Gastrocnemius medialis (tissue), 4 donors: ENCODE measurements at regions not wholly inside any gene's neighbourhood (a gene's known extent, or its start where the extent isn't known, plus 50 kb on each side); places are given as distances from the start of the nearest gene placed in this dataset.

Experiments used
- ATAC-seq, 2 donors: fragments of 150-250 bp; one replicate each; pipeline ENCODE4 v1.9.1; 2016
- DNase-seq, 2 donors: peaks; one replicate each; pipeline ENCODE4 v3.0.0-alpha.2; 2019
- H3K27ac ChIP-seq, 4 donors: fragments of 200-600 bp; sonication (generic); 1 replicate in 1 of 4; 2 replicates in 3 of 4; pipeline ENCODE4 v1.5.1; 2016 to 2018; ENCODE audit warnings: mild to moderate bottlenecking in 2 of 4, moderate library complexity in 1 of 4
- H3K27me3 ChIP-seq, 3 donors: fragments of 200-600 bp; sonication (generic) in 2 of 3; 1 replicate in 1 of 3; 2 replicates in 2 of 3; pipeline versions ENCODE4 v1.5.1 to v1.6.0; 2016 to 2019; ENCODE audit warnings: mild to moderate bottlenecking in 1 of 3, moderate library complexity in 1 of 3
- H3K36me3 ChIP-seq, 2 donors: fragments of 200-600 bp; sonication (generic) in 1 of 2; one replicate each; pipeline ENCODE4 v1.5.1; 2017 to 2018
- H3K4me1 ChIP-seq, 2 donors: fragments of 200-600 bp; sonication (generic) in 1 of 2; one replicate each; pipeline ENCODE4 v1.5.1; 2016 to 2017; ENCODE audit warnings: mild to moderate bottlenecking in 2 of 2
- H3K4me3 ChIP-seq, 4 donors: fragments of 200-600 bp; sonication (generic) in 3 of 4; 1 replicate in 1 of 4; 2 replicates in 3 of 4; pipeline ENCODE4 v1.5.1; 2016 to 2019; ENCODE audit warnings: mild to moderate bottlenecking in 2 of 4
- H3K9me3 ChIP-seq, 3 donors: fragments of 200-600 bp; sonication (generic) in 2 of 3; 1 replicate in 1 of 3; 2 replicates in 2 of 3; pipeline ENCODE4 v1.5.1; 2016 to 2019
- CTCF ChIP-seq, 5 experiments: fragments of 450-650 bp in 3 of 5; fragments of 200-600 bp in 2 of 5; sonication (generic) in 2 of 5; IDR thresholded peaks in 4 of 5; conservative IDR thresholded peaks in 1 of 5; 1 replicate in 4 of 5; 2 replicates in 1 of 5; pipeline ENCODE4 v1.5.1; 2016 to 2019; ENCODE audit warnings: antibody characterized with exemption in 5 of 5, mild to moderate bottlenecking in 3 of 5, moderate library complexity in 3 of 5
- POLR2A ChIP-seq, 2 donors: fragments of 450-650 bp; IDR thresholded peaks; one replicate each; pipeline ENCODE4 v1.6.1; 2017; ENCODE audit warnings: antibody characterized with exemption in 2 of 2, mild to moderate bottlenecking in 2 of 2, moderate library complexity in 2 of 2
- in situ Hi-C, 4 donors: fragments of 200-750 bp; cut with MboI; loops; one replicate each; pipeline versions ENCODE4 v1.15.0 to v1.8.0; 2017; ENCODE audit warnings: low sequenced_read_pairs in 4 of 4
- intact Hi-C: fragments of 100-400 bp; cut with DNase I; formaldehyde crosslinking; loops from one replicate; pipeline ENCODE4 v1.15.1; 2023; ENCODE audit warnings: low total_unique reads

GRCh38 chr6:85166114-85166741 is 283.7 kb upstream of the NT5E start:
- H3K4me1 ChIP-seq = no peaks in the 10 kb centered on the region
- in situ Hi-C loops = no loop called here
- intact Hi-C loops = no loop called here

GRCh38 chr6:85163156-85164080 is 286.5 kb upstream of the NT5E start:
- no peaks in the 10 kb centered on the region for H3K4me1 ChIP-seq
- in situ Hi-C loops = no loop called here
- ATAC-seq (no peak), DNase-seq (no peak)
- no peaks in the 10 kb centered on the region for H3K9me3 ChIP-seq
- no peaks in the 10 kb centered on the region for H3K36me3 ChIP-seq
- TF ChIP-seq POLR2A (IDR thresholded peaks at IDR 0.05) (no peak), CTCF (IDR thresholded peaks at IDR 0.05 in 4 of 5, conservative IDR thresholded peaks at IDR 0.05 in 1 of 5) (no peak)
- no peak overlapping the region for H3K27ac ChIP-seq
- H3K4me3 ChIP-seq = no peak overlapping the region
- H3K27me3 ChIP-seq = no peaks in the 10 kb centered on the region
- intact Hi-C loops = no loop called here

More at GRCh38 chr6:85166114-85166741, 283.7 kb upstream of the NT5E start:
- H3K27me3 ChIP-seq = no peaks in the 10 kb centered on the region
- H3K4me3 ChIP-seq = no peak overlapping the region
- H3K36me3 ChIP-seq = no peaks in the 10 kb centered on the region
- H3K27ac ChIP-seq = no peak overlapping the region
- ATAC-seq (no peak), DNase-seq (no peak)
- TF ChIP-seq POLR2A (IDR thresholded peaks at IDR 0.05) (no peak), CTCF (IDR thresholded peaks at IDR 0.05 in 4 of 5, conservative IDR thresholded peaks at IDR 0.05 in 1 of 5) (no peak)
- H3K9me3 ChIP-seq = no peaks in the 10 kb centered on the region

- TF ChIP-seq POLR2A (IDR thresholded peaks at IDR 0.05) (no peak), CTCF (IDR thresholded peaks at IDR 0.05 in 4 of 5, conservative IDR thresholded peaks at IDR 0.05 in 1 of 5) (no peak)
- H3K9me3 ChIP-seq = no peaks in the 10 kb centered on the region
- no peak for DNase-seq
- H3K27ac ChIP-seq = no peak overlapping the region
- intact Hi-C loops = no loop called here
- no peaks in the 10 kb centered on the region for H3K36me3 ChIP-seq
- in situ Hi-C loops = no loop called here
- ATAC-seq = no peak
- H3K4me3 ChIP-seq = no peak overlapping the region
- H3K27me3 ChIP-seq = no peaks in the 10 kb centered on the region
- no peaks in the 10 kb centered on the region for H3K4me1 ChIP-seq
Observed at GRCh38 chr6:85157311-85157710, 292.6 kb upstream of the NT5E start.

- DNase-seq (no peak), ATAC-seq (no peak)
- no peaks in the 10 kb centered on the region for H3K9me3 ChIP-seq
- in situ Hi-C loops (no loop called here), intact Hi-C loops (no loop called here)
- no peak overlapping the region for H3K27ac ChIP-seq
- H3K36me3 ChIP-seq = no peaks in the 10 kb centered on the region
- H3K4me1 ChIP-seq = no peaks in the 10 kb centered on the region
- no peak for TF ChIP-seq POLR2A (IDR thresholded peaks at IDR 0.05)
- TF ChIP-seq CTCF (IDR thresholded peaks at IDR 0.05 in 4 of 5, conservative IDR thresholded peaks at IDR 0.05 in 1 of 5) = no peak
- H3K4me3 ChIP-seq = no peak overlapping the region
- no peaks in the 10 kb centered on the region for H3K27me3 ChIP-seq
Observed at GRCh38 chr6:85143676-85144075, 306.2 kb upstream of the NT5E start.
